SK-N-MC (cell line): ENCODE measurements at regions not wholly inside any gene's neighbourhood (a gene's known extent, or its start where the extent isn't known, plus 50 kb on each side); places are given as distances from the start of the nearest gene placed in this dataset.

ENCODE experiments used
- DNase-seq: peaks from one replicate; pipeline ENCODE4 v3.0.0-alpha.2; 2011; ENCODE audit warnings: low read depth, low spot score
- H3K27ac ChIP-seq: fragments of 200-600 bp; sonication (generic); 2 replicates; pipeline ENCODE4 v1.5.1; 2016; ENCODE audit warnings: mixed run types
- H3K36me3 ChIP-seq: fragments of 200-600 bp; sonication (generic); 2 replicates; pipeline ENCODE4 v1.6.1; 2017; ENCODE audit warnings: antibody characterized with exemption, low read length, mixed read lengths; ENCODE audit not compliant: insufficient read depth
- H3K4me3 ChIP-seq: fragments of 200-600 bp; sonication (generic); 2 replicates; pipeline ENCODE4 v1.5.1; 2016
- H3K9ac ChIP-seq: fragments of 200-600 bp; sonication (generic); 2 replicates; pipeline ENCODE4 v1.8.0; 2017; ENCODE audit warnings: mixed run types, mixed read lengths; ENCODE audit not compliant: insufficient read length
- H3K9me3 ChIP-seq: fragments of 200-600 bp; sonication (generic); 2 replicates; pipeline ENCODE4 v1.6.1; 2017; ENCODE audit warnings: low read depth, mild to moderate bottlenecking, antibody characterized with exemption, low read length, moderate library complexity, mixed read lengths
- EZH2 ChIP-seq: fragments of 200-600 bp; sonication (generic); IDR thresholded peaks from one replicate; pipeline ENCODE4 v1.6.1; 2017; ENCODE audit warnings: antibody characterized with exemption
- FOXP2 ChIP-seq: optimal IDR thresholded peaks from 2 replicates; pipeline ENCODE3; 2011; ENCODE audit warnings: mild to moderate bottlenecking, moderate library complexity; ENCODE audit not compliant: insufficient read depth; ENCODE audit errors: extremely low read length, control extremely low read depth
- POLR2AphosphoS5 ChIP-seq: IDR thresholded peaks from 2 replicates; pipeline ENCODE4 v1.6.1; 2012; ENCODE audit warnings: mild to moderate bottlenecking, low read depth, low read length, borderline replicate concordance

DNA sequence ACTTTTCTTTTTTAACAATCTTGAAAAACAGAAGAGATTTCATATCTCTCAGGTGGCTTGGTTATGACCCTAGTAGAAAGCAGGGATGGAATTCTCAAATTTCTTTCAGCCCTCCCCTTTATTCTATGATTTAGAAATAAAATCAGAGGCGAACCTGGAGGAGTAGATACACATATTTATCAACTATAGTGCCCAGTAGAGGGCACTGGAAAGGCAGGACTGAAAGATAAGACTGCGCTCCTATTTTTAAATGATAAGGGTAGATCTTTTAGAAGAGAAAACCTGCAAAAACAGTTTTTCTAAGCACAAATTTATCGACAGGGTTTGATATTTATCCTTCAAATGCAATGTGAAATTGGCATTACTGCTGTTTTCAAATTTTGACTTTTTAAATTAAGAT lies 1296.6 kb downstream of the EPHA7 start:
- no peak for DNase-seq
- Histone ChIP-seq H3K9me3 (no peaks in the 10 kb centered on the region), H3K4me3 (no peak overlapping the region), H3K9ac (no peak overlapping the region), H3K36me3 (no peaks in the 10 kb centered on the region), H3K27ac (no peak overlapping the region)
- no peak for TF ChIP-seq POLR2AphosphoS5
- TF ChIP-seq FOXP2: no peak
- no peak for TF ChIP-seq EZH2

DNA sequence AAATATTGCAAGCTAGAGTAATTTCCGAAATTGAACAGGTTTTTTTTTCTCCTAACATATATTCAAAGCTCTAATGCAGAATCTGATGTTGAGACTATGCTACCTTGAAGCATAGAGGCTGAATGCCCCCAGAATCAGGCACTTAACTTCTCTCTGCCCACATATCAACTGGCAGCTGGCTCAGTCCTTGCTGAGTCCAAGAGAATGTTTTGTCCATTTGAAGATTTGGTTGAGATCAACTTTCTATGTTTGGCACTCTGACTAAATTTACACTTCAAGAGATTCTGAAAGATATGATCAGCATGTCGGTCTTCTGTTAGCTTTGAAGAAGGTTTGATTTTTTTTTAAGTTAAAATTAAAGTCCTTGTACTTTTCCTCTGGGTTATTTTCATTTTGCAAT lies 1298.1 kb downstream of the EPHA7 start:
- Histone ChIP-seq H3K27ac (no peak overlapping the region), H3K9me3 (no peaks in the 10 kb centered on the region), H3K36me3 (no peaks in the 10 kb centered on the region), H3K4me3 (no peak overlapping the region), H3K9ac (no peak overlapping the region)
- no peak for TF ChIP-seq FOXP2
- TF ChIP-seq POLR2AphosphoS5: no peak
- TF ChIP-seq EZH2: no peak
- no peak for DNase-seq

DNA sequence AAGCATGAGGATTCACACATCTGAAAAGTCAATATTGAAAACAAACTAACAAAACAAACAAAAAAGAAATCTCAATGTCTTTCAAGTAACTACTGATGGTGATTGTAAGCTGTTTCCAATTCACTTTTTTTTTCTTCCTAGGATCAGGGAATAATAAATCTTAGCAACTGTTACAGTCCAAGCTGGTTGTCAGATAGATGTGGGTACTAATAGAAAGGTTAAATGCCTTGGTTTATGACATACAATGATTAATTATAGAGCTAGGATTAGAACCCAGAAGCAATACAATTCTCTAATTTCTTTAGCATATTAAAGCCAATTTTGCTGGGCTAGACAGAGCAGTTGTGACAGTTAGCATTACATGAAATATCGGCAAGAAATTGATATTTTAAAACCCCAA lies 1301.6 kb downstream of the EPHA7 start:
- no peaks in the 10 kb centered on the region for H3K36me3 ChIP-seq
- no peak for TF ChIP-seq EZH2
- no peak for TF ChIP-seq POLR2AphosphoS5
- TF ChIP-seq FOXP2: no peak
- H3K4me3 ChIP-seq: no peak overlapping the region
- no peaks in the 10 kb centered on the region for H3K9me3 ChIP-seq
- no peak overlapping the region for H3K9ac ChIP-seq
- DNase-seq: no peak
- H3K27ac ChIP-seq: no peak overlapping the region

DNA sequence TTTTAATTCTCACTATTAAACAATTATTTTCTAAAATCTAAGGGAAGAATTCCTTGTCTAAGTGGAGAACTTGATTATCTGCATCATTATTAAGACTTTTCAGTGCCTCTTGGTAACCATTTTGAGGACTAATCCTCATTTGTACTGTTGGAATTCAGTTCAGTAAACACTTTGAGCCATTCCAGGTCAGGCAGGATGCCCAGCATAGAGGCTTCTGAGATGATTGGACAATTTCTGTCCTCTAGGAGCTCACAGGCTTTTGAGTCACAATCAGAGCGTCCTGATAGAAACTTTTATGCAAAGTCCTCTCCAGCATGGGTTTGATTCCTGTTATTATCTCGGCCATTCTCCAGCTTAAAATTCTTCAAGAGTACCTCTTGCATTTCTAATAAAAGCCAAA lies 1304.6 kb downstream of the EPHA7 start:
- no peak for DNase-seq
- Histone ChIP-seq H3K9ac (no peak overlapping the region), H3K9me3 (no peaks in the 10 kb centered on the region), H3K27ac (no peak overlapping the region), H3K4me3 (no peak overlapping the region), H3K36me3 (no peaks in the 10 kb centered on the region)
- no peak for TF ChIP-seq POLR2AphosphoS5
- TF ChIP-seq EZH2: no peak
- no peak for TF ChIP-seq FOXP2

DNA sequence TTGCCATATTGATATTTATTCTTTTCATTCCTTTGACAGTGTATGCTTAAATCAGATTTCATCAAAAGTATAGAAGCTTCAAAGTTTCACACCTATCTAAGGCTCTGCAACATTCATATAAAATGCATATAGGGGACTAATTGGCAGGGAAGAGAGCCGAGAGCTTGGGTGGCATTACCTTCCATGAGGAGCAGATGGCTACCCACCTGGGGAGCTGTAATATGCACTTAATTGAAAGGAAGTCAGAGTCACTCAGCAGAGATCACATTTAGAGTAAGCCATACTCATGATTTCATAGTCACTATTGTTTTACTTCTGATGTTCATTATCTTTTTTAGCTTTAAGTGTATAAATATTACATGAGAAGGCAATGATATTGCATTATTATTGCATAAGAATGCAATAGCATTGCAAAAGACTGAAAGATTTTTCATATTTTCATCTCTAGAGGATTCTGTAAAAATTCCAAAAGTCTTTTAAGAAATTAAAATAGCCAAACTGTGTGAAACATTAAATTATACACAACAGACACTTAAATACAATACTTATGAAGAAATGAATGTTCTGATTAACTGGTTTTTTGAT lies 1305.2 kb downstream of the EPHA7 start:
- H3K9ac ChIP-seq: no peak overlapping the region
- no peak for TF ChIP-seq FOXP2
- H3K4me3 ChIP-seq: no peak overlapping the region
- no peaks in the 10 kb centered on the region for H3K36me3 ChIP-seq
- no peak for DNase-seq
- no peaks in the 10 kb centered on the region for H3K9me3 ChIP-seq
- no peak overlapping the region for H3K27ac ChIP-seq

DNA sequence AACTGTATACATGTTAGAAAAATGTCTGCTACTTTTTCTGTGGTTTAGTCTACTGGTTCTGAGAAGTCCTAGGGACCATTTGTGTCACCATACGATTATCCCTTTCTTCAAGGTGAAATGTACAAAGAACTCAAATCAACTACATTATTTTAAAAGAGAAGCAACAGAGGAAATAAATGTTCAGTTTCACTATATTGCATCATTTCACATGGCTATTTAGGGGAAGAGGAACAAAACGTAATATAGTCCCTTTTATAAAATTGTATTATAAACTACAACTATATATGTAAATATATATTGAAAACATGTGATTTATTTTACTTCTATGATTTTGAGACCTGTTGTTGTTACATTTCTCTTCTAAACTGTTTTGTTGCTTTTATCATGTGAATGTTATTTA lies 1308.0 kb downstream of the EPHA7 start:
- no peak overlapping the region for H3K4me3 ChIP-seq
- H3K27ac ChIP-seq: no peak overlapping the region
- TF ChIP-seq FOXP2: no peak
- TF ChIP-seq EZH2: no peak
- no peak for TF ChIP-seq POLR2AphosphoS5
- H3K9ac ChIP-seq: no peak overlapping the region
- H3K36me3 ChIP-seq: no peaks in the 10 kb centered on the region
- DNase-seq: no peak
- H3K9me3 ChIP-seq: no peaks in the 10 kb centered on the region

DNA sequence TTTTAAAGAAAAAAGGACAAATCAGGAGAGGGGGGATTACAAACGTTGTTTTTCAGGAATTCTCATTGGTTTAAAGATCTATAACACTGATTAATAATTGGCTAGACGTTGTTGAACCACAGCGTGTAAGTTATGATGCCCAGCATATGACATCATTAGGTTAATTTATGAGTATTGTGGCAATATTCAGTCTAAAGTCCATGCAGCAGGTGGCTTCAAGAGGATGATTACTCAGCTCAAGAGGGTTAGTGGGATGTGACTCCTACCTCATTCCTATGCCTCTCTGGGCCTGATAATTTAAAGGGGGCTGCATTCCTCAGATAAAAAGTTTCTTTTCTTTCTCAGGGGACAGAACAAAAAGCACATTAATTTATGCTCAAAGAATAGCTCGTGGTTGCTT lies 1309.0 kb downstream of the EPHA7 start:
- no peaks in the 10 kb centered on the region for H3K9me3 ChIP-seq
- H3K27ac ChIP-seq: no peak overlapping the region
- H3K4me3 ChIP-seq: no peak overlapping the region
- no peaks in the 10 kb centered on the region for H3K36me3 ChIP-seq
- no peak for DNase-seq
- H3K9ac ChIP-seq: no peak overlapping the region
- TF ChIP-seq FOXP2: no peak
- TF ChIP-seq POLR2AphosphoS5: no peak
- TF ChIP-seq EZH2: no peak

DNA sequence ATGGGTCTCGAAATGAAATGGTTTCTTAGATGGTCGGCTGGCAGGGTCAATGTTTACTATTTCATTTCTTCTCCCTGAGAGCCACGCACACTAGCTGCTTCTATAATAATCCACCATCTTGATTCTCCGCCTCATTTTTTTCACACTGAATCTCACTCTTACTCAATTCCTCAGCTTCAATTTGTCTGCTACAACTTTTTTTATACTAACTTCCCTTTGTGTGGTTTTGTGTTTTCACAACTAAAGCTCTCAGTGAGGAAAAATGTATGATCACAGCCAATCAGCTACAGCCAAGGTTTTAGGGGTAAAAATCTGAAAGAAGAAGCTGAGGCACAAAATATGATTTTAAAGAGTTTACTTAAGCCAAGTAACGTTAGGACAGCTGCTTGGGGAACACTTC lies 1309.4 kb downstream of the EPHA7 start:
- no peak for TF ChIP-seq FOXP2
- TF ChIP-seq POLR2AphosphoS5: no peak
- TF ChIP-seq EZH2: no peak
- Histone ChIP-seq H3K4me3 (no peak overlapping the region), H3K27ac (no peak overlapping the region), H3K9ac (no peak overlapping the region), H3K9me3 (no peaks in the 10 kb centered on the region), H3K36me3 (no peaks in the 10 kb centered on the region)
- no peak for DNase-seq

DNA sequence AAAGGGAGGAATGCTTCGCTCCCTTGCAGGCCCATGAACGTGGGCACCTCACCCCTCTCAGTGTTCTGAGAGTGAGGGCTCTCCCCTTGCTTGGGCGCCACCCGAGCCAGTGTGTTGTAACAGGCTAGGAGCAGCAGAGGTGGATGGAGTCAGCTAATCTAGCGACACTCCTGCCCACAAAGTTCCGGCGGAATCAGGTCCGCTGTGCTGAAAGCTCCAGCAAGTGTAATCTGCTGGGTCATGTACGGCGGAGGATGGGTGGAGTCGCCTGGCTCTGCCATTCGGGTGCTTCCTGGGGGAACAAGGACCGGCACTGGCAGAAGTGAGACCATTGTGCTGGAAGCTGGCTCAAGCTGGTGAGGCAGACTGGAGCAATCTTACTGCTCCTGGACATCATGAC lies 1310.1 kb downstream of the EPHA7 start:
- Histone ChIP-seq H3K4me3 (no peak overlapping the region), H3K9me3 (no peaks in the 10 kb centered on the region), H3K27ac (no peak overlapping the region), H3K9ac (no peak overlapping the region), H3K36me3 (no peaks in the 10 kb centered on the region)
- no peak for TF ChIP-seq EZH2
- no peak for TF ChIP-seq FOXP2
- TF ChIP-seq POLR2AphosphoS5: no peak
- no peak for DNase-seq
